ENCODE measurements at regions not wholly inside any gene's neighbourhood (a gene's known extent, or its start where the extent isn't known, plus 50 kb on each side); places are given as distances from the start of the nearest gene placed in this dataset.

- no peak overlapping the region for H3K27ac ChIP-seq
- TF ChIP-seq, protein P1, sequence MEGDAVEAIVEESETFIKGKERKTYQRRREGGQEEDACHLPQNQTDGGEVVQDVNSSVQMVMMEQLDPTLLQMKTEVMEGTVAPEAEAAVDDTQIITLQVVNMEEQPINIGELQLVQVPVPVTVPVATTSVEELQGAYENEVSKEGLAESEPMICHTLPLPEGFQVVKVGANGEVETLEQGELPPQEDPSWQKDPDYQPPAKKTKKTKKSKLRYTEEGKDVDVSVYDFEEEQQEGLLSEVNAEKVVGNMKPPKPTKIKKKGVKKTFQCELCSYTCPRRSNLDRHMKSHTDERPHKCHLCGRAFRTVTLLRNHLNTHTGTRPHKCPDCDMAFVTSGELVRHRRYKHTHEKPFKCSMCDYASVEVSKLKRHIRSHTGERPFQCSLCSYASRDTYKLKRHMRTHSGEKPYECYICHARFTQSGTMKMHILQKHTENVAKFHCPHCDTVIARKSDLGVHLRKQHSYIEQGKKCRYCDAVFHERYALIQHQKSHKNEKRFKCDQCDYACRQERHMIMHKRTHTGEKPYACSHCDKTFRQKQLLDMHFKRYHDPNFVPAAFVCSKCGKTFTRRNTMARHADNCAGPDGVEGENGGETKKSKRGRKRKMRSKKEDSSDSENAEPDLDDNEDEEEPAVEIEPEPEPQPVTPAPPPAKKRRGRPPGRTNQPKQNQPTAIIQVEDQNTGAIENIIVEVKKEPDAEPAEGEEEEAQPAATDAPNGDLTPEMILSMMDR (IDR thresholded peaks at IDR 0.05), result no peak
- TF ChIP-seq POLR2A (IDR thresholded peaks at IDR 0.05), result no peak
- no peaks in the 10 kb centered on the region for H3K36me3 ChIP-seq
- H3K4me3 ChIP-seq, result no peak overlapping the region
- no peaks in the 10 kb centered on the region for H3K4me1 ChIP-seq
- H3K27me3 ChIP-seq, result no peaks in the 10 kb centered on the region
- H3K9me3 ChIP-seq, result no peaks in the 10 kb centered on the region
- no peak for DNase-seq
Measured at GRCh38 chr1:80517062-80517461, 1283.7 kb upstream of the ADGRL2 start.

- Histone ChIP-seq H3K4me3 (no peak overlapping the region), H3K27me3 (no peaks in the 10 kb centered on the region), H3K9me3 (no peaks in the 10 kb centered on the region), H3K4me1 (no peaks in the 10 kb centered on the region), H3K27ac (no peak overlapping the region), H3K36me3 (no peaks in the 10 kb centered on the region)
- no peak for TF ChIP-seq POLR2A (IDR thresholded peaks at IDR 0.05)
- TF ChIP-seq, protein P1 (IDR thresholded peaks at IDR 0.05), result no peak
- no peak for DNase-seq
Measured at GRCh38 chr1:80509965-80510522, 1290.7 kb upstream of the ADGRL2 start.

GRCh38 chr1:80506216-80506615 lies 1294.5 kb upstream of the ADGRL2 start:
- TF ChIP-seq POLR2A (IDR thresholded peaks at IDR 0.05), result no peak
- no peak for DNase-seq
- no peaks in the 10 kb centered on the region for H3K36me3 ChIP-seq
- H3K4me3 ChIP-seq, result no peak overlapping the region
- no peaks in the 10 kb centered on the region for H3K4me1 ChIP-seq
- no peaks in the 10 kb centered on the region for H3K9me3 ChIP-seq
- no peak overlapping the region for H3K27ac ChIP-seq
- no peaks in the 10 kb centered on the region for H3K27me3 ChIP-seq

DNA sequence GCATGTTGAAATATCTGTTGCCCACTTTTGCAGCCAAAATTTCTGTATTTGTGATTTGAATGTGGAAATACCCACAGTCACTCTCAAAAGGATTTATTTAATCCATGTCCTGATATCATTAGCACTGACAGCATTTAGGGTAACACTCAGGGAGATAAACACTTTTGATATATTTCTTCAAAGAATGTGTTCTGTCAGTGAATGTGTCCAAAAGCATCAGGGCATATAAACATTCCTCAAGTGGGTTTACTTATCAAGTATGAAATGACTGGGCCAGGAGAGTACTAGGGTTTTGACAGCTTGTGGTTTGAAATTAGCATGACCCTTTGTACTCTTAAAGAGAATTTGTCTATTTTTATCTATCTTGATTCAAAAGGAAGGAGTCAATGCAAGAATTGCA lies 1302.1 kb upstream of the ADGRL2 start:
- Histone ChIP-seq H3K27me3 (no peaks in the 10 kb centered on the region), H3K36me3 (no peaks in the 10 kb centered on the region), H3K4me1 (no peaks in the 10 kb centered on the region), H3K27ac (no peak overlapping the region), H3K9me3 (no peaks in the 10 kb centered on the region), H3K4me3 (no peak overlapping the region)
- TF ChIP-seq, protein P1 (IDR thresholded peaks at IDR 0.05), result no peak
- no peak for TF ChIP-seq POLR2A (IDR thresholded peaks at IDR 0.05)
- DNase-seq, result no peak

GRCh38 chr1:80495806-80496205 lies 1304.9 kb upstream of the ADGRL2 start:
- no peaks in the 10 kb centered on the region for H3K9me3 ChIP-seq
- H3K4me3 ChIP-seq, result no peak overlapping the region
- H3K27me3 ChIP-seq, result no peaks in the 10 kb centered on the region
- TF ChIP-seq POLR2A (IDR thresholded peaks at IDR 0.05), result no peak
- TF ChIP-seq, protein P1 (IDR thresholded peaks at IDR 0.05), result no peak
- H3K27ac ChIP-seq, result no peak overlapping the region
- DNase-seq, result no peak
- H3K36me3 ChIP-seq, result no peaks in the 10 kb centered on the region
- H3K4me1 ChIP-seq, result no peaks in the 10 kb centered on the region

DNA sequence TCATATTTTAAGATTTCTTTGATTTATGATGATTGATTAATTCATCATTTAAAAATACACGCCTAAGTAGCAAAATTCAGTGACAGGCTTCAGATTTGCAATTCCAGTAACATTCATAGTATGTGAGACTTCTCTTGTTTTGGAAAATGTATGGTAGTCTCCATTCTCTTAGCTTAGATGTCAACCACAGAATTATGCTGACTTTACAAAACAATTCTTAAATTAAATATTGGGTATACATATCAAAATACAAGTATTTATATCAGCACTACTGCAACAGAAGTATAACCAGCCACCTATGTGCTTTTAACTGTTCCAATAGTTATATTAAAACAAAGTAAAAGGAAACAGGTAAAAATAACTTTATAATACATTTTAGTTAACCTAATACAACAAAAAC lies 1328.6 kb upstream of the ADGRL2 start:
- no peak overlapping the region for H3K4me3 ChIP-seq
- TF ChIP-seq, protein P1 (IDR thresholded peaks at IDR 0.05), result no peak
- no peak for TF ChIP-seq POLR2A (IDR thresholded peaks at IDR 0.05)

More for the DNA sequence above, 1328.6 kb upstream of the ADGRL2 start:
- H3K4me1 ChIP-seq, result no peaks in the 10 kb centered on the region
- no peak overlapping the region for H3K27ac ChIP-seq
- no peaks in the 10 kb centered on the region for H3K36me3 ChIP-seq
- H3K9me3 ChIP-seq, result no peaks in the 10 kb centered on the region
- H3K27me3 ChIP-seq, result no peaks in the 10 kb centered on the region
- DNase-seq, result no peak
